H1 (cell line): ENCODE measurements at regions not wholly inside any gene's neighbourhood (a gene's known extent, or its start where the extent isn't known, plus 50 kb on each side); places are given as distances from the start of the nearest gene placed in this dataset.
A peak's percentile ranks its signal among the peaks of the same experiment; 100 is the strongest.

Experiments used
- JUND ChIP-seq: IDR thresholded peaks from 2 replicates; pipeline ENCODE4 v1.6.1; 2011; ENCODE audit warnings: mild to moderate bottlenecking, improper control_type of control experiment, low read length
- MAX ChIP-seq: IDR thresholded peaks from 2 replicates; pipeline ENCODE4 v1.6.1; 2012; ENCODE audit warnings: inconsistent platforms

- TF ChIP-seq MAX, result no peak
- TF ChIP-seq JUND, result 0 out of 2 replicates have a peak, but pooled peaks have one; percentile 12
Measured at GRCh38 chr5:118698774-118699173, 289.6 kb downstream of the DTWD2 start.
